ENCODE measurements at regions not wholly inside any gene's neighbourhood (a gene's known extent, or its start where the extent isn't known, plus 50 kb on each side); places are given as distances from the start of the nearest gene placed in this dataset.

DNA sequence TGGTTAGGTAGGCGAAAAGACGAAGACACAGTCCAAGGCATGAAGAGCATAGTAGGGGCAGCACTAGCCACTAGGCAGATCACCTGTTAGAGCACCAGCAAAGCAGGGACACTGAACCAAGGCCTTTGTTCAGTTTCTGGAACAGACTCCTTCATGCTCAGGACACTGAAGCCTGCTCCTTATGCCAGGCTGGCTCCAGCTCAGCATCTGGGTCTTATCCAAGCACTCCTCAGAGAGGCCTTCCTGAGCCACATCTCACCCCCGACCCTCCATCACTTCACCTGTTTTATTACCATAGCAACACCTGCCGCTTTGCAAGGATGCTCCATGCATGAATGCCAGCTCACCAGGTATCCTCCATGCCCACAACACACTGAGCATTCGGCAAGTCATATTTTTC, 206.3 kb upstream of the CHRNA7 start:
- Histone ChIP-seq H3K9me3 (ENCODE audit: control extremely low read depth in 1 of 3, control insufficient read depth in 2 of 3, insufficient read depth in 1 of 3, low read length in 2 of 3) (no peaks in the 10 kb centered on the region), H3K27ac (ENCODE audit: low read length in 2 of 2) (no peak overlapping the region), H3K79me2 (ENCODE audit: control insufficient read depth, insufficient read depth, low read length) (no peaks in the 10 kb centered on the region), H3K4me1 (ENCODE audit: control insufficient read depth in 2 of 2, insufficient read depth in 2 of 2, low read length in 2 of 2) (no peaks in the 10 kb centered on the region), H3K27me3 (replicated peaks in 1 of 4; ENCODE audit: control extremely low read depth in 1 of 4, control insufficient read depth in 3 of 4, insufficient read depth in 4 of 4, low read length in 3 of 4) (no peaks in the 10 kb centered on the region), H3K9ac (ENCODE audit: low read length) (no peak overlapping the region), H3K36me3 (replicated peaks in 1 of 2; ENCODE audit: control extremely low read depth in 1 of 2, control insufficient read depth in 1 of 2, extremely low read depth in 1 of 2, insufficient read depth in 2 of 2, low read length in 1 of 2) (no peaks in the 10 kb centered on the region), H4K20me1 (ENCODE audit: control insufficient read depth, insufficient read depth, low read length, poor library complexity, severe bottlenecking) (no peaks in the 10 kb centered on the region), H2AFZ (ENCODE audit: insufficient read depth, low read depth, low read length, poor library complexity, severe bottlenecking) (no peak overlapping the region), H3K4me2 (replicated peaks; ENCODE audit: low read depth, low read length, poor library complexity, severe bottlenecking) (no peak overlapping the region), H3K4me3 (ENCODE audit: control extremely low read depth in 1 of 5, extremely low read depth in 1 of 5, insufficient read depth in 1 of 5, low read depth in 2 of 5, low read length in 4 of 5) (no peak overlapping the region)
- no peak overlapping the region for H3K4me3 Mint-ChIP-seq
- ATAC-seq (ENCODE audit: low read depth) (no peak), DNase-seq (no peak)
- CTCF ChIA-PET: no interaction called here
- H3K27ac Mint-ChIP-seq: no peak overlapping the region
- H3K27me3 Mint-ChIP-seq: peaks cover 18% of the 10 kb centered on the region
- no peak for TF ChIP-seq EZH2 (IDR thresholded peaks at IDR 0.05; ENCODE audit: borderline replicate concordance, insufficient read depth, low read depth, low read length, poor library complexity, severe bottlenecking)
- TF ChIP-seq, protein P1, sequence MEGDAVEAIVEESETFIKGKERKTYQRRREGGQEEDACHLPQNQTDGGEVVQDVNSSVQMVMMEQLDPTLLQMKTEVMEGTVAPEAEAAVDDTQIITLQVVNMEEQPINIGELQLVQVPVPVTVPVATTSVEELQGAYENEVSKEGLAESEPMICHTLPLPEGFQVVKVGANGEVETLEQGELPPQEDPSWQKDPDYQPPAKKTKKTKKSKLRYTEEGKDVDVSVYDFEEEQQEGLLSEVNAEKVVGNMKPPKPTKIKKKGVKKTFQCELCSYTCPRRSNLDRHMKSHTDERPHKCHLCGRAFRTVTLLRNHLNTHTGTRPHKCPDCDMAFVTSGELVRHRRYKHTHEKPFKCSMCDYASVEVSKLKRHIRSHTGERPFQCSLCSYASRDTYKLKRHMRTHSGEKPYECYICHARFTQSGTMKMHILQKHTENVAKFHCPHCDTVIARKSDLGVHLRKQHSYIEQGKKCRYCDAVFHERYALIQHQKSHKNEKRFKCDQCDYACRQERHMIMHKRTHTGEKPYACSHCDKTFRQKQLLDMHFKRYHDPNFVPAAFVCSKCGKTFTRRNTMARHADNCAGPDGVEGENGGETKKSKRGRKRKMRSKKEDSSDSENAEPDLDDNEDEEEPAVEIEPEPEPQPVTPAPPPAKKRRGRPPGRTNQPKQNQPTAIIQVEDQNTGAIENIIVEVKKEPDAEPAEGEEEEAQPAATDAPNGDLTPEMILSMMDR (IDR thresholded peaks at IDR 0.05): no peak
- H3K9me3 Mint-ChIP-seq (ENCODE audit: insufficient read depth): no peaks in the 10 kb centered on the region
- POLR2A ChIA-PET: no interaction called here
- no peaks in the 10 kb centered on the region for H3K4me1 Mint-ChIP-seq
- 76% methylated on average over 4 of the region's 5 CpGs for WGBS (ENCODE audit: insufficient coverage)
- intact Hi-C loops (cut with micrococcal nuclease): no loop called here

DNA sequence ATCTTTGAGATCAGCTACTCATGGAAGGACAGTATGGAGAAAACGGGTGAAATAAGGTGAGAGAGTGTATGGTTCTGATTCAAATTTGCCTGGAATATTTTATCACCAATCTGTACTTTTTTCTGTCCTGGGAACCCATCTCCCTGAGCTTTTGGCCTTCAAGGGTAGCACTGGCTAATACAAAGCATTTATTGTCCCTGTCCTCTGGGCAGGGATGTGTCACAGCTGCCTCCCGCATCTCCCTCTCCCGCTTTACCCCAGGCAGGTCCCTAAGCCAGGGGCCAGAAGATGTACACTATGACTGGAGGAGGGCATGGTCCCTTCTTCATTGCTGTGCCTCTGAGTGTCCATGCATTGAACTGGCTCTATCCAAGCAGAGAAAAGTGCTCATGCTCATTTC, 201.7 kb upstream of the CHRNA7 start:
- Histone ChIP-seq H3K27me3 (replicated peaks in 1 of 4; ENCODE audit: control extremely low read depth in 1 of 4, control insufficient read depth in 3 of 4, insufficient read depth in 4 of 4, low read length in 3 of 4) (no peaks in the 10 kb centered on the region), H3K4me2 (replicated peaks; ENCODE audit: low read depth, low read length, poor library complexity, severe bottlenecking) (no peak overlapping the region), H3K9ac (ENCODE audit: low read length) (no peak overlapping the region), H3K36me3 (replicated peaks in 1 of 2; ENCODE audit: control extremely low read depth in 1 of 2, control insufficient read depth in 1 of 2, extremely low read depth in 1 of 2, insufficient read depth in 2 of 2, low read length in 1 of 2) (no peaks in the 10 kb centered on the region), H3K4me3 (ENCODE audit: control extremely low read depth in 1 of 5, extremely low read depth in 1 of 5, insufficient read depth in 1 of 5, low read depth in 2 of 5, low read length in 4 of 5) (no peak overlapping the region), H3K27ac (ENCODE audit: low read length in 2 of 2) (no peak overlapping the region), H3K4me1 (ENCODE audit: control insufficient read depth in 2 of 2, insufficient read depth in 2 of 2, low read length in 2 of 2) (no peaks in the 10 kb centered on the region), H4K20me1 (ENCODE audit: control insufficient read depth, insufficient read depth, low read length, poor library complexity, severe bottlenecking) (no peaks in the 10 kb centered on the region), H3K79me2 (ENCODE audit: control insufficient read depth, insufficient read depth, low read length) (no peaks in the 10 kb centered on the region), H2AFZ (ENCODE audit: insufficient read depth, low read depth, low read length, poor library complexity, severe bottlenecking) (no peak overlapping the region), H3K9me3 (ENCODE audit: control extremely low read depth in 1 of 3, control insufficient read depth in 2 of 3, insufficient read depth in 1 of 3, low read length in 2 of 3) (peaks cover 0 to 3% (median 0%) of the 10 kb centered on the region in 3 donors)
- ChIA-PET CTCF (no interaction called here), POLR2A (no interaction called here)
- 93% methylated on average over 3 of the region's 3 CpGs for WGBS (ENCODE audit: insufficient coverage)
- intact Hi-C loops (cut with micrococcal nuclease): no loop called here
- no peak overlapping the region for H3K27ac Mint-ChIP-seq
- peaks cover 17% of the 10 kb centered on the region for H3K27me3 Mint-ChIP-seq
- ATAC-seq (ENCODE audit: low read depth) (no peak), DNase-seq (no peak)
- no peaks in the 10 kb centered on the region for H3K4me1 Mint-ChIP-seq
- H3K4me3 Mint-ChIP-seq: no peak overlapping the region
- TF ChIP-seq EZH2 (IDR thresholded peaks at IDR 0.05; ENCODE audit: borderline replicate concordance, insufficient read depth, low read depth, low read length, poor library complexity, severe bottlenecking): no peak
- no peaks in the 10 kb centered on the region for H3K9me3 Mint-ChIP-seq (ENCODE audit: insufficient read depth)

Measured in B cell (primary cell).